ENCODE measurements at regions not wholly inside any gene's neighbourhood (a gene's known extent, or its start where the extent isn't known, plus 50 kb on each side); places are given as distances from the start of the nearest gene placed in this dataset.

DNA sequence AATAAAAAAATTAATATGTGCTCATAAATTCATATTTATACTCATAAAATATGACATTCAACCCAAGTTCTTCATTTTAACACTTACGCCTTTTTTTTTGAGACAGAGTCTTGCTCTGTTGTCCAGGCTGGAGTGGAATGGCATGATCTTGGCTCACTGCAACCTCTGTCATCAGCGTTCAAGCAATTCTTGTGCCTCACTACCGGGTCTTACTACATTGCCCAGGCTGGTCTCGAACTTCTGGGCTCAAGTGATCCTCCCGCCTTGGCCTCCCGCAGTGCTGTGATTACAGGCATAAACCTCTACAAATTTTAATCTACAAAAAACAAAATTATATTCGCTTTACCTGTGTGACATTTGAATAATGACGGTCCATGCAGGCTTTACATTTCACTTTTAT, 74.1 kb upstream of the SNRPN start:
- TF ChIP-seq, protein P1, sequence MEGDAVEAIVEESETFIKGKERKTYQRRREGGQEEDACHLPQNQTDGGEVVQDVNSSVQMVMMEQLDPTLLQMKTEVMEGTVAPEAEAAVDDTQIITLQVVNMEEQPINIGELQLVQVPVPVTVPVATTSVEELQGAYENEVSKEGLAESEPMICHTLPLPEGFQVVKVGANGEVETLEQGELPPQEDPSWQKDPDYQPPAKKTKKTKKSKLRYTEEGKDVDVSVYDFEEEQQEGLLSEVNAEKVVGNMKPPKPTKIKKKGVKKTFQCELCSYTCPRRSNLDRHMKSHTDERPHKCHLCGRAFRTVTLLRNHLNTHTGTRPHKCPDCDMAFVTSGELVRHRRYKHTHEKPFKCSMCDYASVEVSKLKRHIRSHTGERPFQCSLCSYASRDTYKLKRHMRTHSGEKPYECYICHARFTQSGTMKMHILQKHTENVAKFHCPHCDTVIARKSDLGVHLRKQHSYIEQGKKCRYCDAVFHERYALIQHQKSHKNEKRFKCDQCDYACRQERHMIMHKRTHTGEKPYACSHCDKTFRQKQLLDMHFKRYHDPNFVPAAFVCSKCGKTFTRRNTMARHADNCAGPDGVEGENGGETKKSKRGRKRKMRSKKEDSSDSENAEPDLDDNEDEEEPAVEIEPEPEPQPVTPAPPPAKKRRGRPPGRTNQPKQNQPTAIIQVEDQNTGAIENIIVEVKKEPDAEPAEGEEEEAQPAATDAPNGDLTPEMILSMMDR (IDR thresholded peaks at IDR 0.05; ENCODE audit: poor library complexity) = no peak
- TF ChIP-seq EZH2 (IDR thresholded peaks at IDR 0.05; ENCODE audit: borderline replicate concordance) (no peak), EZH2phosphoT487 (IDR thresholded peaks at IDR 0.05; ENCODE audit: low read depth, severe bottlenecking, unreplicated experiment) (no peak)
